NB4 (cell line): ENCODE measurements at regions not wholly inside any gene's neighbourhood (a gene's known extent, or its start where the extent isn't known, plus 50 kb on each side); places are given as distances from the start of the nearest gene placed in this dataset.

Experiments used
- TF ChIP-seq, protein P1 (sequence below): IDR thresholded peaks from 2 replicates; pipeline ENCODE4 v1.6.1; 2011; ENCODE audit warnings: low read depth, low read length
- TF ChIP-seq, protein P2 (sequence below): IDR thresholded peaks from one replicate; pipeline ENCODE4 v1.5.1; 2012; ENCODE audit warnings: low read depth, low read length

DNA sequence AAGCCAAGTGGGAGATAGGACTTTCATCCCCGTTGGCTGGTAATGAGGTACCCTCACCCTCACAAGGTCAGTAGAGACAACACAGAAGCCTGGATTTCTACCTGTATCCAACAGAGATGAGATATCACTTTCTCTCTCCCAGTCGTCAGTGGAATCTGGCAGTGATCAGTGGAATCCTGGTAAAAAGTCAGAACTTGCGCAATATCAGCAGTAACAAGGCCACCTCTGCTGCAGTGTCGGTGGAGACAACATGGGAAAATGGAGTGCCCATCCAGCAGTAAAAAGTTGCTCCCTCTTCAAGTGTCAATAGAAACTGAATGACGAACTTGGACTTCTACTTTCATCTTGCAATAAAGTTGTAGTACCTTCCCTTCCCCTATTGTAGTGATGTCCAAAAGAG lies 615.9 kb downstream of the ETS1 start:
- TF ChIP-seq, protein P1, sequence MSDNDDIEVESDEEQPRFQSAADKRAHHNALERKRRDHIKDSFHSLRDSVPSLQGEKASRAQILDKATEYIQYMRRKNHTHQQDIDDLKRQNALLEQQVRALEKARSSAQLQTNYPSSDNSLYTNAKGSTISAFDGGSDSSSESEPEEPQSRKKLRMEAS = no peak
- TF ChIP-seq, protein P2, sequence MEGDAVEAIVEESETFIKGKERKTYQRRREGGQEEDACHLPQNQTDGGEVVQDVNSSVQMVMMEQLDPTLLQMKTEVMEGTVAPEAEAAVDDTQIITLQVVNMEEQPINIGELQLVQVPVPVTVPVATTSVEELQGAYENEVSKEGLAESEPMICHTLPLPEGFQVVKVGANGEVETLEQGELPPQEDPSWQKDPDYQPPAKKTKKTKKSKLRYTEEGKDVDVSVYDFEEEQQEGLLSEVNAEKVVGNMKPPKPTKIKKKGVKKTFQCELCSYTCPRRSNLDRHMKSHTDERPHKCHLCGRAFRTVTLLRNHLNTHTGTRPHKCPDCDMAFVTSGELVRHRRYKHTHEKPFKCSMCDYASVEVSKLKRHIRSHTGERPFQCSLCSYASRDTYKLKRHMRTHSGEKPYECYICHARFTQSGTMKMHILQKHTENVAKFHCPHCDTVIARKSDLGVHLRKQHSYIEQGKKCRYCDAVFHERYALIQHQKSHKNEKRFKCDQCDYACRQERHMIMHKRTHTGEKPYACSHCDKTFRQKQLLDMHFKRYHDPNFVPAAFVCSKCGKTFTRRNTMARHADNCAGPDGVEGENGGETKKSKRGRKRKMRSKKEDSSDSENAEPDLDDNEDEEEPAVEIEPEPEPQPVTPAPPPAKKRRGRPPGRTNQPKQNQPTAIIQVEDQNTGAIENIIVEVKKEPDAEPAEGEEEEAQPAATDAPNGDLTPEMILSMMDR = no peak
